Keratinocyte (primary cell): ENCODE measurements at regions not wholly inside any gene's neighbourhood (a gene's known extent, or its start where the extent isn't known, plus 50 kb on each side); places are given as distances from the start of the nearest gene placed in this dataset.

Experiments used
- DNase-seq: peaks from one replicate; pipeline ENCODE4 v3.0.0-alpha.2; 2011; ENCODE audit warnings: low read depth, missing footprints, low spot score
- FAIRE-seq: peaks from 2 replicates; lab custom pipeline; 2011; peaks lifted over from hg19 to GRCh38; lab: Jason Lieb, UNC
- H2AFZ ChIP-seq: 2 replicates; pipeline ENCODE4 v1.6.0; 2012; ENCODE audit warnings: low read length, control low read depth, inconsistent platforms; ENCODE audit not compliant: control insufficient read depth
- H3K27ac ChIP-seq: 2 replicates; pipeline ENCODE4 v1.5.1; 2011; ENCODE audit warnings: low read length; ENCODE audit not compliant: control insufficient read depth, insufficient read depth
- H3K27me3 ChIP-seq: 3 replicates; pipeline ENCODE4 v1.6.0; 2011; ENCODE audit warnings: low read length; ENCODE audit not compliant: control insufficient read depth, insufficient read depth; ENCODE audit errors: extremely low read depth
- H3K36me3 ChIP-seq, 2 experiments: 2 replicates in 1 of 2; 3 replicates in 1 of 2; pipeline ENCODE4 v1.5.1; 2011; ENCODE audit warnings: low read length in 2 of 2, mild to moderate bottlenecking in 1 of 2; ENCODE audit not compliant: control insufficient read depth in 2 of 2, insufficient read depth in 2 of 2; ENCODE audit errors: extremely low read depth in 1 of 2
- H3K4me1 ChIP-seq: 3 replicates; pipeline ENCODE4 v1.5.1; 2011; ENCODE audit warnings: low read length; ENCODE audit not compliant: control insufficient read depth, insufficient read depth; ENCODE audit errors: extremely low read depth
- H3K4me2 ChIP-seq: 3 replicates; pipeline ENCODE4 v1.6.0; 2011; ENCODE audit warnings: low read depth, low read length; ENCODE audit not compliant: control insufficient read depth, insufficient read depth; ENCODE audit errors: extremely low read depth
- H3K4me3 ChIP-seq, 3 experiments: fragments of 200-600 bp in 1 of 3; sonication (generic) in 1 of 3; 2 replicates in 2 of 3; 3 replicates in 1 of 3; pipeline ENCODE4 v1.5.1; 2011 to 2016; ENCODE audit warnings: low read length in 3 of 3, mild to moderate bottlenecking in 3 of 3, control low read depth in 2 of 3, inconsistent platforms in 1 of 3, low read depth in 1 of 3, mixed read lengths in 1 of 3, mixed run types in 1 of 3, moderate library complexity in 1 of 3; ENCODE audit not compliant: control insufficient read depth in 2 of 3, insufficient read depth in 2 of 3; ENCODE audit errors: extremely low read depth in 1 of 3
- H3K79me2 ChIP-seq: 2 replicates; pipeline ENCODE4 v1.6.0; 2012; ENCODE audit warnings: low read length; ENCODE audit not compliant: control insufficient read depth, insufficient read depth
- H3K9ac ChIP-seq: 3 replicates; pipeline ENCODE4 v1.6.0; 2011; ENCODE audit warnings: low read length; ENCODE audit not compliant: control insufficient read depth, insufficient read depth; ENCODE audit errors: extremely low read depth
- H3K9me1 ChIP-seq: 3 replicates; pipeline ENCODE4 v1.6.0; 2011; ENCODE audit warnings: low read length; ENCODE audit not compliant: control insufficient read depth, insufficient read depth; ENCODE audit errors: extremely low read depth
- H3K9me3 ChIP-seq: 2 replicates; pipeline ENCODE4 v1.5.1; 2012; ENCODE audit warnings: low read depth, low read length; ENCODE audit not compliant: control insufficient read depth
- H4K20me1 ChIP-seq: 3 replicates; pipeline ENCODE4 v1.6.0; 2011; ENCODE audit warnings: low read length; ENCODE audit not compliant: control insufficient read depth, insufficient read depth; ENCODE audit errors: extremely low read depth
- CTCF ChIP-seq, 3 experiments: IDR thresholded peaks in 1 of 3; conservative IDR thresholded peaks in 1 of 3; optimal IDR thresholded peaks in 1 of 3; 2 replicates in 2 of 3; 3 replicates in 1 of 3; pipeline versions ENCODE3 to v1.5.1; 2011; ENCODE audit warnings: low read length in 3 of 3, mild to moderate bottlenecking in 3 of 3, moderate library complexity in 2 of 3, control low read depth in 1 of 3, inconsistent platforms in 1 of 3; ENCODE audit not compliant: insufficient read depth in 2 of 3; ENCODE audit errors: extremely low read depth in 1 of 3
- EZH2 ChIP-seq: IDR thresholded peaks from one replicate; pipeline ENCODE4 v1.6.1; 2012; ENCODE audit warnings: inconsistent platforms, mild to moderate bottlenecking, low read length, moderate library complexity
- dilution Hi-C: fragments of 300-500 bp; cut with MboI; formaldehyde crosslinking; loops from one replicate; pipeline ENCODE4 v1.7.0; 2020; ENCODE audit warnings: low sequenced_read_pairs; ENCODE audit not compliant: extremely low pct_ligation_motif_present

GRCh38 chr22:22165936-22166710, 78.5 kb upstream of the VPREB1 start:
- Histone ChIP-seq H3K36me3 (no peaks in the 10 kb centered on the region), H2AFZ (no peak overlapping the region), H3K27me3 (peaks cover 17% of the 10 kb centered on the region), H3K9me1 (no peaks in the 10 kb centered on the region), H3K79me2 (no peaks in the 10 kb centered on the region), H3K4me2 (no peak overlapping the region), H3K4me1 (no peaks in the 10 kb centered on the region), H3K4me3 (no peak overlapping the region), H3K27ac (no peak overlapping the region), H3K9ac (no peak overlapping the region), H4K20me1 (no peaks in the 10 kb centered on the region), H3K9me3 (no peaks in the 10 kb centered on the region)
- FAIRE-seq (no peak), DNase-seq (no peak)
- dilution Hi-C loops, result no loop called here
- no peak for TF ChIP-seq CTCF (optimal IDR thresholded peaks at IDR 0.05 in 1 of 3, IDR thresholded peaks at IDR 0.05 in 1 of 3, conservative IDR thresholded peaks at IDR 0.05 in 1 of 3; ENCODE audit: extremely low read depth in 1 of 3, insufficient read depth in 2 of 3, low read length in 3 of 3)
- TF ChIP-seq EZH2, result no peak

- Histone ChIP-seq H3K4me2 (no peak overlapping the region), H3K9me3 (no peaks in the 10 kb centered on the region), H3K79me2 (no peaks in the 10 kb centered on the region), H3K27ac (no peak overlapping the region), H3K36me3 (no peaks in the 10 kb centered on the region), H3K4me3 (no peak overlapping the region), H3K4me1 (no peaks in the 10 kb centered on the region), H3K9ac (no peak overlapping the region), H3K27me3 (peaks cover 14% of the 10 kb centered on the region), H2AFZ (no peak overlapping the region), H4K20me1 (no peaks in the 10 kb centered on the region), H3K9me1 (no peaks in the 10 kb centered on the region)
- FAIRE-seq (no peak), DNase-seq (no peak)
- dilution Hi-C loops, result no loop called here
- TF ChIP-seq CTCF (optimal IDR thresholded peaks at IDR 0.05 in 1 of 3, IDR thresholded peaks at IDR 0.05 in 1 of 3, conservative IDR thresholded peaks at IDR 0.05 in 1 of 3; ENCODE audit: extremely low read depth in 1 of 3, insufficient read depth in 2 of 3, low read length in 3 of 3), result peak in 1 of 3 experiments; percentile 17
- TF ChIP-seq EZH2, result no peak
Measured at GRCh38 chr22:22164541-22165272, 79.9 kb upstream of the VPREB1 start.
